ENCODE measurements at regions not wholly inside any gene's neighbourhood (a gene's known extent, or its start where the extent isn't known, plus 50 kb on each side); places are given as distances from the start of the nearest gene placed in this dataset.
"Not testable (repeated sequence)": the region's sequence is repeated elsewhere in the genome, so short reads cannot be mapped to it uniquely, and the experiment has no call there.

GRCh38 chr14:106474261-106475028 lies 948.1 kb downstream of the TMEM121 start:
- not testable (repeated sequence) for DNase-seq (ENCODE audit: low spot score)

DNA sequence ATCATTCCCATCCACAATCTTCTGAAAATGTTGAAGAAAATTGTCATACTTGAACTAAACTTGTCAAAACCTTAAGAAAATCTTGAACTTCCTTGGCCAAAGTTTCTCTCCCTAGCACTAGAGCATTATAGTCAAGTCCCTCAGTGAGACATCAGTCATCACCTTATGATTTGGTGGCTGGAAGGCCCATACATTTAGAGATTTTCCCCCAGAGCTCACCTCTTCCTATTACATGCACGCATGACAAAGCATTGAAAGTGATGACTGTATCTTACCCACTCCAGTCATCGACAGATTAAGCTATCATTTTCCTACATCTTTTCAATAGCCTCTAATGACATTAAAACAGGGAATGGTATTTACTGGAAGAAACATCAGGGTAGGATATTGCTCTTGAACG lies 948.8 kb downstream of the TMEM121 start:
- DNase-seq (ENCODE audit: low spot score), result not testable (repeated sequence)

- not testable (repeated sequence) for DNase-seq (ENCODE audit: low spot score)
Observed at GRCh38 chr14:106477600-106477999, 951.2 kb downstream of the TMEM121 start.

DNA sequence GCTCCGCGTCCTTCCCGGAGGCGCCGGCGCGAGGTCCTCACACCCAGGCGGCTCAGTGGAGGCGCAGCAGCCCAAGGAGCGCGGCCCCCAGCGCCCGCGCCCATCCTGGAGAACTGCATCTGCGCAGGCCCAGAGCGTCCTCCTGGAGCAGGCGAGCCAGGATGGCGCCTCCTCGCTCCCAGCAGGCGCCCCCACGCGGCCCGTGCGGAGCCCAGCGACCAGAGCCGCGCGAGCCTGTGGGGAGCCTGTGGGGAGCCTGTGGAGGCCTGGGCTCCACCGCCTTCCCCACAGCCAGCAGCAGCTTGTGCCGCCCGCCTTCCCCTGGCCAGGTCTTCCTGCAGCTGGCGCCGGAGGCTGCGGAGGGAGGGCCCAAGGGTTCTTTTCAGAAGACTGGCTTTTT lies 953.9 kb downstream of the TMEM121 start:
- not testable (repeated sequence) for DNase-seq (ENCODE audit: low spot score)

DNA sequence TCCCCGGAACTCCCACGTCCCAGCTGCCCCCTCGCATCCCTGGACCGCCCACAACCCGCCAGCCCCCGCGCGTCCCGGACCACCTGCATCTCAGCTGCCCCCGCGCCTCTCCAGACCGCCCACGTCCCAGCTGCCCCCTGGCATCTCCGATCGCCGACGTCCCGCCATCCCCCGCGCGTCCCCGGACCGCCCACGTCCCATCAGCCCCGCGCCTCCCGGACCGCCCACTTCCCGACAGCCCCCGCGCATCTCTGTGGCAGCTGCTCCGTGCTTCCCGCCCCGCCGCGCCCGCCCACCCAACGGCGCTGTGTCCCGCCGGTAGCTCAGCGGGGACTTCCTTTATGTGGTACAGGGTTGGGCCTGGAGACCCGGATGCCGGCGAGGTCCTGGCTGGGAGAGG lies 955.8 kb downstream of the TMEM121 start:
- not testable (repeated sequence) for DNase-seq (ENCODE audit: low spot score)

GRCh38 chr14:106487600-106487999 lies 961.2 kb downstream of the TMEM121 start:
- no peak for DNase-seq (ENCODE audit: low spot score)

DNA sequence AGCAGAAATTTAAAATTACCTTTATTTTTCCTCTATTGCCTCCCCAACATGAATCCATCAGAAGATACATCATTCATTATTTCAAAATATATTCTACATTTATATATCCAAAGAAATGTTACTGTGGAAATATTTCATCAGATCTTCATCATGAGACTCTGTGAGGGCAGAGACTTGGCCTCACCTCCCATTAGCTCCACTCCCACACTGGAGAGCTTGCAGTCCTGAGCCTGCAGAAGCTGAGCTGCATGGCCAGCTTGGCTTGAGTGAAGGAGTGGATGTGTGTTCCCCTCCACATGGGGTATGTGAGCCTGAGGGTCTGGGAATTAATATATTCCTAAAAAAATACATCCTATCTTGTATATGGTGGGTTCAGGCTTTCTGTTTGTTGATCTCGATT lies 961.9 kb downstream of the TMEM121 start:
- no peak for DNase-seq (ENCODE audit: low spot score)

DNA sequence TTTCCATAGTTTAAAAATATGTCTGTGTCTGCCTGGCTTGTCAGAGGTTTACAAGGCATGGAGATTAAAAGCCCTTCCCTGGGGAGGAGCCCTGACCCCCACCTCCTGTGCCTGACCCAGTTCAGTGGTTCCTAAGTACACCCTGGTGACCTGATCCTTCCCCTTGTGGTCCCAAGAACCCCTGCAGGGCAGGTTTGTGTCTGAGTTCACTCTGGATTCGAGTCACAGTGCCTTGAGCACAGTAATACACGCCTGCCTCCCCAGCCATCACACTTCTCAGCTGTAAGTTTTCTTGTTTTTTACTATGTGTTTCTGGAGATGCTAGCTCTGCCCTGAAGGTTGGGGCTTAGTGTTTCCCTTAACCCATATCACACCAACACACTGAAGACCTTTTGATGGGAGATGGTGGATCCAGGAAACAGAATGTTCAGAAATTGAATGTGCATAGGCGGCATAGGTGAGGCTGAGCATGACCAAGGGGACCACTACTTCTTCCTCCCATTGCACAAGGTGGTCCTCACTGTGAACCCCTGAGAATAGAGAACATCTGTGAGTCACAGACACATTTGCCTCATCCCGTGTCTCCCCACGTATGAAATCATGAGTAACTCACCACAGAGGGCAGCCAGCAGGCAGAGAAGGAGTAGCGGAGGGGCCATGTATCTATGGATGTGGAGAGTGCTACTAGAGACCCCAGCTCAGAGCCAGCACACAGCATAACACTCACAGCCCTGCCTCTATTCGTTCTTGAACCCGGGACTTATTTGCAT lies 962.9 kb downstream of the TMEM121 start:
- no peak for DNase-seq (ENCODE audit: low spot score)

DNA sequence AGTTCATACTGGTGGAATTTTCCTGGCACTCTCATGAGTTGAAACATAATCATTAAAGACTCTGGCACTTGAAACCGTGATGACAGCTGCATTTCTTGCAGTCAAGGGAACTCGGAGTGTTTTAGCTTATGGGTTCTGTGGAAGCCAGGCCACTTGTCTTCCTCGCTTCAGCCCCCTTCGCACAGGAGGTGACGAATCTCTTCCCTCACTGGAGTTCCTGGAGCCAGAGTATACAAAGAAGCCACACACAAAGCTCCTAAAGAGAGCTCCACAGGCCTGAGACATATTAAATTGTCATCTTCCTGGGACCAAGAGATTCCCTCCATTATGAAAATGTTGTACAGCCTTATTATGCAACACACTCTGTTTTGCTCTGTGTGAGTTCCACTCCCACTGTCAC lies 964.1 kb downstream of the TMEM121 start:
- no peak for DNase-seq (ENCODE audit: low spot score)

GRCh38 chr14:106491851-106492250 lies 965.5 kb downstream of the TMEM121 start:
- no peak for DNase-seq (ENCODE audit: low spot score)

DNA sequence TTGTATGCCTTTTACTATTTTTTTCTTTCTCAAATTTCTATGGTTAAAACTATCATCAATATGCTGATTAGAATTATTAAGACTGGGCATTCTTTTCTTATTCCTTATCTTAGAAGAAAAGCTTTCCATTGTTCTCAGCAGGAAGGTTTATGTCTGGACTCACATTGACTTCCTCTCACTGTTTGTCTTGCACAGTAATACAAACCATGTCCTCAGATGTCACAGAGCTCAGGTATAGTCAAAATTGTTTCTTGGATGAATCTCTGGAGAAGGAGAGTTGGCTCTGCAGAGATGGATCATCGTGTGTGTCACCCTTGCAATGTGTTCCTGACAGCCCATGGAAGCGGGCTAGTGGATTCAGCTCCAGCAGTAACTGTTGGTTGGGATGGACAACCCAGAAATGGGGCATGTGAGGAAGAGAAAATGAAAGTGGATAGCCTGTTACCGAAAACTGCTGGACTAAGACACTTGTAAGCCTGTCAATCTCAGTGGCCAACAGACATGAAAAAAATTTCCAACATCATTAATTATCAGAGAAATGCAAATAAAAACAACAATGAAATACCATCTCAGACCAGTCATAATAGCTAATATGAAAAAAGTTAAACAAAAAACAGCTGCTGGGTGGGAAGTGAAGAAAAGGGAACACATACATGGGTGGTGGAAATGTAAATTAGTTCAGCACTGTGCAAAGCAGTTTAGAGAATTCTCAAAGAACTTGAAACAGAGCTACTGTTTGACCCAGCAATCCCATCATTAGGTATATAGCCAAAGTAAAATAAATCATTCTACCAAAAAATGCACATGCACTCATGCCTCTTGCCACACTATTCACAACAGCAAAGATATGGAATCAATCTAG lies 967.8 kb downstream of the TMEM121 start:
- DNase-seq (ENCODE audit: low spot score), result no peak

- DNase-seq (ENCODE audit: low spot score), result no peak
Observed at GRCh38 chr14:106500571-106500970, 974.2 kb downstream of the TMEM121 start.

DNA sequence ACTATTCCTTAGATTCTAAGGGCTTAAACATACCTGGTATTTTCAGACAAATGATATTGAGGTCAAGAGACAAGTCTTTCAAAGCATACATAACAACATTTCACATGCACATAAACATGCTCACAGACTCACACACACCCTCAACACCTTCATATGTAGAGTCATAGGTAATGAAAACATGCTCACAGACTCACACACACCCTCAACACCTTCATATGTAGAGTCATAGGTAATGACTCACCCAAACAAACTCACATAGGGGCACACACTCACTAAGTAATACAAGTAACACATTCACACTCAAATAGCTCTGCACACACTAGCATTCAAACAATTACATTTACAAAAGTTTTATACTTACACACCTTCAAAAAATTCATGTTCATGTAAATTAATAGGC lies 975.5 kb downstream of the TMEM121 start:
- DNase-seq (ENCODE audit: low spot score), result no peak

- no peak for DNase-seq (ENCODE audit: low spot score)
Observed at GRCh38 chr14:106505366-106505765, 979.0 kb downstream of the TMEM121 start.

GRCh38 chr14:106506881-106507305 lies 980.5 kb downstream of the TMEM121 start:
- DNase-seq (ENCODE audit: low spot score), result no peak

DNA sequence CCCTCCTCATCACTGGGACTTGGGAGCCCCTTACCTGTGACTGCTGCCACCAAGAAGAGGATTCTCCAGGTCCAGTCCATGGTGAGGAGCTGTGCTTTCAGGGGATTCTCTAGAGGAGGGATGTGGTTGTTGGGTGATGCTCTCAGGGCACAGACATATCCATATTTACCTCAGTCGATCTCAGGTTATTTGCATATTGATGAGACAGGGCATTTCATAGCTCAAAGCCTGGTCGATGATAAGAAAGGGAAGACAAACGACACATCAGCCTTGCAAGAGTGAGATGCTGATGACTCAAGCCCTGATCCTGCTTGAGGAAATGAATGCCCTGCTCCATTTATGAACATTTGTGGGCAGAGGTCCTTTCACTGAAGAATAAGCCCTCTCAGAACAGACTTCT lies 981.0 kb downstream of the TMEM121 start:
- no peak for DNase-seq (ENCODE audit: low spot score)

DNA sequence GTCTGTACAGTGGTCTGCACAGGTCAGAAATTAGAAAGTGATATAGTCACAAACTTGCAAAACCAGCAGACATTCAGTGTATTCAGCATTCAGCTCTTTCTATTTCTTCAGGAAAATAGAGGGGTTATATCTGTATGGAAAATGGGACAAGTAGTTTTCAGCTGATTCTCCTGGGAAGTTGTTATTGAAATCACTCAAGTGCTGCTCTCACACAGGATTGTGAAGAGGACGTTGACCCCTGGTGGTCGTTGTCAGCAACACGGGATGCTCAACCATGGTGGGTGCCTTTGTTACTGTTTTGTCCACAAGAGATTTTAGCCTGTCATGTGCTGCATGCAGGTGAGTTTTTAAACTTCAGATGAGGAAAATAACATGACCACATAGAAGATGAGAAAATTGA lies 981.8 kb downstream of the TMEM121 start:
- no peak for DNase-seq (ENCODE audit: low spot score)

GRCh38 chr14:106509176-106509575 lies 982.8 kb downstream of the TMEM121 start:
- DNase-seq (ENCODE audit: low spot score), result no peak

- DNase-seq (ENCODE audit: low spot score), result no peak
Observed at GRCh38 chr14:106509807-106510206, 983.4 kb downstream of the TMEM121 start.

DNA sequence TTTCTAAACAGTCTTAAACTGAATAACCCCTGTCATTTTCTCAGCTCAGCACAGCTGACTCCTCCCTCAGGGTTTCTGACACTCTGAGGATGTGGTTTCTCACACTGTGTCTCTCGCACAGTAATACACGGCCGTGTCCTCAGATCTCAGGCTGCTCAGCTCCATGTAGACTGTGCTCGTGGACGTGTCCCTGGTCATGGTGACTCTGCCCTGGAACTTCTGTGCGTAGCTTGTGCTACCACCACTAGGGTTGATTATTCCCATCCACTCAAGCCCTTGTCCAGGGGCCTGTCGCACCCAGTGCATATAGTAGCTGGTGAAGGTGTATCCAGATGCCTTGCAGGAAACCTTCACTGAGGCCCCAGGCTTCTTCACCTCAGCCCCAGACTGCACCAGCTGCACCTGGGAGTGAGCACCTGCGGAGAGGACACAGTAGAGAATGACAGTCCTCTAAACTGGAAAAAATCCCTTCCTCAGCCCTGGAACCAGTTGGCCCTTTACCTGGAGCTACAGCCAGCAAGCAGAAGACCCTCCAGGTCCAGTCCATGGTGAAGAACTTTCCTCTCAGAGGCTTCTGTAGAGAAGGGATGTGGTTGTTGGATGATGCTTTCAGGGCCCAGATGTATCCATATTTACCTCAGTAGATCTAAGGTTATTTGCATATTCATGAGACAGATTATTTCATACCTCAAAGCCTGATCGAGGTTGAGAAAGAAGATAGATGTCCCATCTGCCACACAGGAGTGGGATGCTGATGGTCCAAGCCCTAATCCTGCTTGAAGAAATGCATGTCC lies 984.8 kb downstream of the TMEM121 start:
- DNase-seq (ENCODE audit: low spot score), result no peak

DNA sequence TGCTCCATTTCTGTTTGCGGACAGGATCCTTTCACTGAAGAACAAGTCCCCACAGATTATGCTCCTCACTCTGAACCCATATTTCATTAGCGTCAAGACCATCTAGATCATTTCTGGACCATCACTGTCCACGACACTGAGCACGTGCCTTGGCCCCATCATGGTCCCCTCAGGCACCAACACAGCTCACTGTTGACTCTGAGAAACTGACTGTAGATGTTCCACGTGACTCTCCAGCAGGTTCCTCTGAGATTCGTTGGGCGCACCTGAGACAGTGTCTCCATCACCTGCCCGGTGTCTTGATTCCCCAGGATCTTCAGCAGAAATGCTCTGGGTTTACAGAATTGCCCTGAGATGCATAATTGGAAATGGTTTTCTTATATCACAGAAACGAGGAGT lies 985.4 kb downstream of the TMEM121 start:
- DNase-seq (ENCODE audit: low spot score), result no peak
